Spleen (tissue), 7 donors: ENCODE measurements at regions not wholly inside any gene's neighbourhood (a gene's known extent, or its start where the extent isn't known, plus 50 kb on each side); places are given as distances from the start of the nearest gene placed in this dataset.

Experiments used
- CTCF ChIP-seq, 11 experiments: fragments of 200-600 bp in 7 of 11; fragments of 450-650 bp in 4 of 11; sonication (generic) in 4 of 11; IDR thresholded peaks in 8 of 11; conservative IDR thresholded peaks in 3 of 11; 1 replicate in 7 of 11; 2 replicates in 4 of 11; pipeline versions ENCODE4 v1.4.0 to v1.8.0; 2016 to 2021; ENCODE audit warnings: antibody characterized with exemption in 11 of 11, inconsistent platforms in 4 of 11, mild to moderate bottlenecking in 1 of 11
- POLR2A ChIP-seq, 3 donors: fragments of 450-650 bp; IDR thresholded peaks; one replicate each; pipeline ENCODE4 v1.5.1; 2017; ENCODE audit warnings: antibody characterized with exemption in 3 of 3, mild to moderate bottlenecking in 1 of 3
- POLR2AphosphoS5 ChIP-seq, 3 donors: sonication (generic); formaldehyde crosslinking; IDR thresholded peaks; one replicate each; pipeline ENCODE4 v1.5.1; 2017; ENCODE audit warnings: antibody characterized with exemption in 3 of 3
- donor health status: DM: no; HTN: no; CAD: no; lungs with moderate emphysema.
- donor health status: DM: no; HTN: no; CAD: no.
- donor health status: DM: no; HTN: no; CAD: no.

- TF ChIP-seq POLR2A (IDR thresholded peaks at IDR 0.05) = no peak
- no peak for TF ChIP-seq CTCF (IDR thresholded peaks at IDR 0.05 in 8 of 11, conservative IDR thresholded peaks at IDR 0.05 in 3 of 11)
- no peak for TF ChIP-seq POLR2AphosphoS5 (IDR thresholded peaks at IDR 0.05)
Observed at GRCh38 chr1:5720484-5720883, 271.7 kb downstream of the NPHP4 start.
